HL-60 (cell line): ENCODE measurements at regions not wholly inside any gene's neighbourhood (a gene's known extent, or its start where the extent isn't known, plus 50 kb on each side); places are given as distances from the start of the nearest gene placed in this dataset.

Experiments
- DNase-seq, 2 experiments: peaks; one replicate each; pipeline ENCODE4 v3.0.0-alpha.2; 2010 to 2020; ENCODE audit warnings: low read depth in 1 of 2, low spot score in 1 of 2
- H3K27ac ChIP-seq: fragments of 250-450 bp; sonication (Bioruptor Pico); replicated peaks from 2 replicates; pipeline ENCODE4 v1.5.1; 2020; ENCODE audit warnings: mild to moderate bottlenecking, moderate library complexity
- H3K27me3 ChIP-seq: fragments of 250-450 bp; sonication (Bioruptor Pico); 2 replicates; pipeline ENCODE4 v1.5.1; 2021; ENCODE audit warnings: mild to moderate bottlenecking, moderate library complexity; ENCODE audit not compliant: insufficient read depth, poor library complexity, severe bottlenecking
- H3K4me3 ChIP-seq: replicated peaks from 2 replicates; pipeline ENCODE4 v1.5.1; 2011; ENCODE audit warnings: mild to moderate bottlenecking, control low read depth, low read length; ENCODE audit not compliant: insufficient read depth
- GABPA ChIP-seq: IDR thresholded peaks from 2 replicates; pipeline ENCODE4 v1.6.1; 2012; ENCODE audit warnings: low read depth
- POLR2AphosphoS5 ChIP-seq: IDR thresholded peaks from 2 replicates; pipeline ENCODE4 v1.6.1; 2012; ENCODE audit warnings: low read depth
- SPI1 ChIP-seq: IDR thresholded peaks from 2 replicates; pipeline ENCODE4 v1.6.1; 2012; ENCODE audit warnings: low read depth, mild to moderate bottlenecking, borderline replicate concordance
- TF ChIP-seq, protein P1 (sequence below): IDR thresholded peaks from 2 replicates; pipeline ENCODE4 v1.6.1; 2012; ENCODE audit warnings: low read depth; ENCODE audit not compliant: insufficient replicate concordance
- TF ChIP-seq, protein P2 (sequence below): IDR thresholded peaks from one replicate; pipeline ENCODE4 v1.5.1; 2011; ENCODE audit warnings: low read length, control low read depth, inconsistent platforms; ENCODE audit not compliant: insufficient read depth

DNA sequence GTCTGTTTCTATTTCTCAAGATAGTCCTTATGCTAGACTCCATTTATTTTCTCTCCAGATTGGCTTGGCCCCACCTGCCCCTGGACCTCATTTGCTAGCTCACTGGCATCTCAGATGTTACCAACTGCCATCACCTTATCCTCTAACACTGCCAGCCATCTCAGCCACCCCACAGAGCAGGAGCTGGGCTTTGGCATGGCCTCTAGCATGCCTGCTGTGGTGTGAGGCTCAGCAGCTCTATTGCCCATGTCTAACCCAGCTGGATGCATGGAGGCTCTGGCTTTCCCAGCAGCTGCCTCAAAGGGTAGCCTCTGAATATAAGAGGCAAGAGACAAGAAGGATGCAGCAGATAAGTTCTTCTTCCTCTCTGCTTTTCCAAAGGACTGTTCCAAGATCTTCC is 373.4 kb downstream of the TNS1 start:
- DNase-seq = no peak
- no peak for TF ChIP-seq POLR2AphosphoS5
- TF ChIP-seq, protein P1, sequence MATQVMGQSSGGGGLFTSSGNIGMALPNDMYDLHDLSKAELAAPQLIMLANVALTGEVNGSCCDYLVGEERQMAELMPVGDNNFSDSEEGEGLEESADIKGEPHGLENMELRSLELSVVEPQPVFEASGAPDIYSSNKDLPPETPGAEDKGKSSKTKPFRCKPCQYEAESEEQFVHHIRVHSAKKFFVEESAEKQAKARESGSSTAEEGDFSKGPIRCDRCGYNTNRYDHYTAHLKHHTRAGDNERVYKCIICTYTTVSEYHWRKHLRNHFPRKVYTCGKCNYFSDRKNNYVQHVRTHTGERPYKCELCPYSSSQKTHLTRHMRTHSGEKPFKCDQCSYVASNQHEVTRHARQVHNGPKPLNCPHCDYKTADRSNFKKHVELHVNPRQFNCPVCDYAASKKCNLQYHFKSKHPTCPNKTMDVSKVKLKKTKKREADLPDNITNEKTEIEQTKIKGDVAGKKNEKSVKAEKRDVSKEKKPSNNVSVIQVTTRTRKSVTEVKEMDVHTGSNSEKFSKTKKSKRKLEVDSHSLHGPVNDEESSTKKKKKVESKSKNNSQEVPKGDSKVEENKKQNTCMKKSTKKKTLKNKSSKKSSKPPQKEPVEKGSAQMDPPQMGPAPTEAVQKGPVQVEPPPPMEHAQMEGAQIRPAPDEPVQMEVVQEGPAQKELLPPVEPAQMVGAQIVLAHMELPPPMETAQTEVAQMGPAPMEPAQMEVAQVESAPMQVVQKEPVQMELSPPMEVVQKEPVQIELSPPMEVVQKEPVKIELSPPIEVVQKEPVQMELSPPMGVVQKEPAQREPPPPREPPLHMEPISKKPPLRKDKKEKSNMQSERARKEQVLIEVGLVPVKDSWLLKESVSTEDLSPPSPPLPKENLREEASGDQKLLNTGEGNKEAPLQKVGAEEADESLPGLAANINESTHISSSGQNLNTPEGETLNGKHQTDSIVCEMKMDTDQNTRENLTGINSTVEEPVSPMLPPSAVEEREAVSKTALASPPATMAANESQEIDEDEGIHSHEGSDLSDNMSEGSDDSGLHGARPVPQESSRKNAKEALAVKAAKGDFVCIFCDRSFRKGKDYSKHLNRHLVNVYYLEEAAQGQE = no peak
- TF ChIP-seq SPI1 = no peak
- TF ChIP-seq, protein P2, sequence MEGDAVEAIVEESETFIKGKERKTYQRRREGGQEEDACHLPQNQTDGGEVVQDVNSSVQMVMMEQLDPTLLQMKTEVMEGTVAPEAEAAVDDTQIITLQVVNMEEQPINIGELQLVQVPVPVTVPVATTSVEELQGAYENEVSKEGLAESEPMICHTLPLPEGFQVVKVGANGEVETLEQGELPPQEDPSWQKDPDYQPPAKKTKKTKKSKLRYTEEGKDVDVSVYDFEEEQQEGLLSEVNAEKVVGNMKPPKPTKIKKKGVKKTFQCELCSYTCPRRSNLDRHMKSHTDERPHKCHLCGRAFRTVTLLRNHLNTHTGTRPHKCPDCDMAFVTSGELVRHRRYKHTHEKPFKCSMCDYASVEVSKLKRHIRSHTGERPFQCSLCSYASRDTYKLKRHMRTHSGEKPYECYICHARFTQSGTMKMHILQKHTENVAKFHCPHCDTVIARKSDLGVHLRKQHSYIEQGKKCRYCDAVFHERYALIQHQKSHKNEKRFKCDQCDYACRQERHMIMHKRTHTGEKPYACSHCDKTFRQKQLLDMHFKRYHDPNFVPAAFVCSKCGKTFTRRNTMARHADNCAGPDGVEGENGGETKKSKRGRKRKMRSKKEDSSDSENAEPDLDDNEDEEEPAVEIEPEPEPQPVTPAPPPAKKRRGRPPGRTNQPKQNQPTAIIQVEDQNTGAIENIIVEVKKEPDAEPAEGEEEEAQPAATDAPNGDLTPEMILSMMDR = no peak
- TF ChIP-seq GABPA = no peak
- Histone ChIP-seq H3K27me3 (peaks cover 2% of the 10 kb centered on the region), H3K27ac (no peak overlapping the region), H3K4me3 (no peak overlapping the region)

DNA sequence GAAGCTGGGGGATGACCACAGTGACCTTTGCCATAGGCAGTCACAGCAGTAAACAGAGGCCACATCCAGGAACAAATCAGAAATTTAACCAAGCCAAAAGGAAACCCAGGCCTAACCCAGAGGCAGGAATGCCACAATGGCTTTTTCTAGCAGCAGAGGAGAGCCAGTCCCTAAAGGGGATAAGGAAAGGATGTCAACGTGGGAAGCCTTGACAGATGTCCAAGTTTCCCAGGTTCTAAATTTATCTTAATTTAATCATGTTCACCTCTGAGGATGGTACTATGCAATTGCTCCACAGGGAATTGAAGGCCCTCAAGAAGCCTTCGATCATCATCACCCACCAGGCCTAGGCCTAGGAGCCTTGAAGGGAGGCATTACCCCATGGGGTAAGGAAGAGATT is 374.7 kb downstream of the TNS1 start:
- no peak for DNase-seq
- H3K27ac ChIP-seq = no peak overlapping the region
- no peak overlapping the region for H3K4me3 ChIP-seq
- H3K27me3 ChIP-seq = peaks cover 2% of the 10 kb centered on the region
- no peak for TF ChIP-seq GABPA
- TF ChIP-seq SPI1 = no peak

DNA sequence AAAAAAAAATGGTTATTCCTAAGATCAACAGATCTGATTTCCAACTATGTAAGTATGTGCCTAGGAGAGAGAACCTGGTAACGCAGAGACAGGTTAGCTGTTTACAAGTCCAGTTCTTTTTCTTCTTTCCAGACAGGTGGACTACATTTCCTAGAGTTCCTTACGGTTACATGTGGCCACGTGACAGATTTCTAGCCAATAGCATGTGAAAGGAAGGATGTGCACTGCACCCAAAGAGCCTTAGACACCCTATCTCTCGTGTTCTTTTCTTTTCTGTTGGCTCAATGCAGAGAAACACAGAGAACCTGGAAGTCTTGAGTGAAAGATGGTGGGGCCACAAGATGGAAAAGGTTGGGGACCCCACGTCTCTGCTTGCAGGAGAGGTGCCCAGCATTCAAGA is 375.9 kb downstream of the TNS1 start:
- Histone ChIP-seq H3K27me3 (peaks cover 2% of the 10 kb centered on the region), H3K27ac (no peak overlapping the region), H3K4me3 (no peak overlapping the region)
- TF ChIP-seq, protein P1 = no peak
- TF ChIP-seq SPI1 = no peak
- TF ChIP-seq GABPA = no peak
- TF ChIP-seq, protein P2 = no peak
- no peak for TF ChIP-seq POLR2AphosphoS5
- no peak for DNase-seq

DNA sequence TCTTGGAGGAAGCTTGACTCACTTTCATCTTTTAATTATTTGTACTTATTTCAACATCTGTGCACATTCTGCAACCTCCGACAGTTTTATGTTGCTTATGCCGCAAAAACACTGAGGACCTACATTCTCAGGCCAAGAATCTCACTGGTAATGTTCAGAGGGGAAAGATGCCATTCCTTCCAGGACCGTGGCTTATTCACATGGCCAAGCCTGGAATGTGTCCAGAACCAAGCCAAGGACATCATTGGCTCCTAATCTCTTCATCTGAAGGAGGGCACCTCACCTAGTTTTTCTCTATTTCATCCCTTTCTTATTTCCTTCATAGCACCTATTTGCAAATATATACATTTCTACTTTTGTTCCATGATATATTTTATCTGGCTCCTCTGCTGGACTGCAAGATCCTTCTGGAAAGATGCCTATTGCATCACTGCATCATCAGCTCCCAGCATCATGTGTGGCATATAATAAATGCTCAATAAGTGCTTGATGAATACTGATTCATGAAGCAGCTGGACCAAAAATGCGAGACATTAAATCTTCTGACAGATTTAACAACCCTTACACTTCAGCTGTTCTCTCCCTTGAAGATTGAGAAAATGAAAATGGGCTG is 377.1 kb downstream of the TNS1 start:
- no peak for TF ChIP-seq SPI1
- TF ChIP-seq, protein P1 = no peak
- TF ChIP-seq GABPA = no peak
- TF ChIP-seq POLR2AphosphoS5 = no peak
- TF ChIP-seq, protein P2 = no peak
- Histone ChIP-seq H3K27ac (no peak overlapping the region), H3K27me3 (peaks cover 2% of the 10 kb centered on the region), H3K4me3 (no peak overlapping the region)
- DNase-seq = no peak
